ENCODE measurements at regions not wholly inside any gene's neighbourhood (a gene's known extent, or its start where the extent isn't known, plus 50 kb on each side); places are given as distances from the start of the nearest gene placed in this dataset.

GRCh38 chr20:39855799-39856198, 833.2 kb downstream of the MAFB start:
- TF ChIP-seq, protein P1, sequence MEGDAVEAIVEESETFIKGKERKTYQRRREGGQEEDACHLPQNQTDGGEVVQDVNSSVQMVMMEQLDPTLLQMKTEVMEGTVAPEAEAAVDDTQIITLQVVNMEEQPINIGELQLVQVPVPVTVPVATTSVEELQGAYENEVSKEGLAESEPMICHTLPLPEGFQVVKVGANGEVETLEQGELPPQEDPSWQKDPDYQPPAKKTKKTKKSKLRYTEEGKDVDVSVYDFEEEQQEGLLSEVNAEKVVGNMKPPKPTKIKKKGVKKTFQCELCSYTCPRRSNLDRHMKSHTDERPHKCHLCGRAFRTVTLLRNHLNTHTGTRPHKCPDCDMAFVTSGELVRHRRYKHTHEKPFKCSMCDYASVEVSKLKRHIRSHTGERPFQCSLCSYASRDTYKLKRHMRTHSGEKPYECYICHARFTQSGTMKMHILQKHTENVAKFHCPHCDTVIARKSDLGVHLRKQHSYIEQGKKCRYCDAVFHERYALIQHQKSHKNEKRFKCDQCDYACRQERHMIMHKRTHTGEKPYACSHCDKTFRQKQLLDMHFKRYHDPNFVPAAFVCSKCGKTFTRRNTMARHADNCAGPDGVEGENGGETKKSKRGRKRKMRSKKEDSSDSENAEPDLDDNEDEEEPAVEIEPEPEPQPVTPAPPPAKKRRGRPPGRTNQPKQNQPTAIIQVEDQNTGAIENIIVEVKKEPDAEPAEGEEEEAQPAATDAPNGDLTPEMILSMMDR (IDR thresholded peaks at IDR 0.05): no peak
- TF ChIP-seq EP300 (IDR thresholded peaks at IDR 0.05): no peak

Data from ovary (tissue), 3 donors.